ENCODE measurements at regions not wholly inside any gene's neighbourhood (a gene's known extent, or its start where the extent isn't known, plus 50 kb on each side); places are given as distances from the start of the nearest gene placed in this dataset.

DNA sequence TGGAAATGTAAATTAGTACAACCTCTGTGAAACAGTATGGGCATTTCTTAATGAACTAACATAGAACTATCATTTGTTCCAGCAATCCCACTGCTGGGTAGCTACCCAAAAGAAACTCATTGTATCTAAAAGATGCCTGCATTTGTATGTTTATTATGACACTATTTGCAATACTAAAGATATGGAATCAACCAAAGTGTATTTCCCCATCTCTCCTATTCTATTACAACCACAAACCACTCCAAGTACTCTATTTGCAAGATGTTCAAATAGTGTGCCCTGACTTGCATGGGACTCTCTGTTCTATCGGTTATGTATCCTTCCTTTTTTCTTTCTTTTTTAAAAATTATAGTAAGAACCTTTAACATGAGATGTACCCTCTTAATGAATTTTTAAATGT, 845.2 kb downstream of the CDH11 start:
- no peak for ATAC-seq
- Histone ChIP-seq H3K4me2 (ENCODE audit: control insufficient read depth, insufficient read depth) (no peak overlapping the region), H3K36me3 (ENCODE audit: control insufficient read depth in 2 of 2, insufficient read depth in 2 of 2, low read length in 1 of 2) (no peaks in the 10 kb centered on the region), H2AFZ (ENCODE audit: control insufficient read depth, low read depth, low read length) (no peak overlapping the region), H3K4me3 (no peak overlapping the region), H4K20me1 (ENCODE audit: control insufficient read depth, insufficient read depth) (no peaks in the 10 kb centered on the region), H3K4me1 (ENCODE audit: control insufficient read depth, insufficient read depth, low read length) (no peaks in the 10 kb centered on the region), H3K27me3 (replicated peaks in 1 of 2; ENCODE audit: control insufficient read depth in 2 of 2, insufficient read depth in 2 of 2, low read length in 1 of 2) (no peaks in the 10 kb centered on the region), H3K79me2 (ENCODE audit: control insufficient read depth, insufficient read depth, low read length) (no peaks in the 10 kb centered on the region), H3K9me3 (replicated peaks; ENCODE audit: control insufficient read depth, insufficient read depth, low read length) (no peaks in the 10 kb centered on the region), H3K9ac (ENCODE audit: control insufficient read depth, insufficient read depth, low read length) (no peak overlapping the region), H3K27ac (ENCODE audit: control insufficient read depth, insufficient read depth) (no peak overlapping the region)
- no peak for FAIRE-seq
- RAD21 ChIA-PET (ENCODE audit: unreplicated experiment), result no interaction called here
- intact Hi-C loops (cut with micrococcal nuclease; ENCODE audit: unreplicated experiment) (no loop called here), in situ Hi-C loops (cut with MboI) (no loop called here)
- no peak for DNase-seq (ENCODE audit: low read depth, low spot score)
- POLR2A ChIA-PET, result no interaction called here
- no peak for TF ChIP-seq MTA3 (IDR thresholded peaks at IDR 0.05; ENCODE audit: borderline replicate concordance, low read length)
- no peak for TF ChIP-seq NFXL1 (IDR thresholded peaks at IDR 0.05; ENCODE audit: borderline replicate concordance)
- TF ChIP-seq LARP7 (IDR thresholded peaks at IDR 0.05), result no peak
- TF ChIP-seq TCF12 (IDR thresholded peaks at IDR 0.05; ENCODE audit: low read depth, low read length), result no peak
- no peak for TF ChIP-seq TCF7 (IDR thresholded peaks at IDR 0.05; ENCODE audit: borderline replicate concordance)
- CTCF ChIA-PET, result no interaction called here
- SMC1A ChIA-PET (ENCODE audit: uncharacterized antibody, unreplicated experiment), result no interaction called here
- no TSS peak for BruUV-seq (replicated peaks)
- WGBS (ENCODE audit: insufficient coverage, insufficient replicate concordance, low lambda C conversion rate, missing lambda C conversion rate), result 79% methylated on average over 1 of the region's 1 CpG

DNA sequence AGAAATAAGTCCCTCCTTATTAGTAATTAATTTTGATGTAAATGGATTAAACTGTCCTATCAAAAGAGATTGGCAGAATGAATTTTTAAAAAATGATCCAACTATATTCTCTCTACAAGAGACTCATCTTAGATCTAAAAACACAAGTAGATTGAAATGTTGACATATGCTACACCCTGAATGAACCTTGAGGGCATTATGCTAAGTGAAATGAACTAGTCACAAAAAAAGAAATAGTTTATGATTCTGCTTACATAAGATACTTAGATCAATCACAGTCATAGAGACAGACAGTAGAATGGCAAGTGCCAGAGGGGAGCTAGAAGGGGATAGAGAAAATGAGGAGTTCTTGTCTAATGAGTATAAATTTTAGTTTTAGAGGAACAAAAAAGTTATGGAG, 849.8 kb downstream of the CDH11 start:
- BruUV-seq (replicated peaks), result no TSS peak
- ATAC-seq, result no peak
- DNase-seq (ENCODE audit: low read depth, low spot score), result no peak
- Histone ChIP-seq H3K9me3 (replicated peaks; ENCODE audit: control insufficient read depth, insufficient read depth, low read length) (no peaks in the 10 kb centered on the region), H4K20me1 (ENCODE audit: control insufficient read depth, insufficient read depth) (no peaks in the 10 kb centered on the region), H3K9ac (ENCODE audit: control insufficient read depth, insufficient read depth, low read length) (no peak overlapping the region), H3K36me3 (ENCODE audit: control insufficient read depth in 2 of 2, insufficient read depth in 2 of 2, low read length in 1 of 2) (no peaks in the 10 kb centered on the region), H3K4me3 (no peak overlapping the region), H3K4me1 (ENCODE audit: control insufficient read depth, insufficient read depth, low read length) (no peaks in the 10 kb centered on the region), H3K79me2 (ENCODE audit: control insufficient read depth, insufficient read depth, low read length) (no peaks in the 10 kb centered on the region), H3K27me3 (replicated peaks in 1 of 2; ENCODE audit: control insufficient read depth in 2 of 2, insufficient read depth in 2 of 2, low read length in 1 of 2) (no peaks in the 10 kb centered on the region), H2AFZ (ENCODE audit: control insufficient read depth, low read depth, low read length) (no peak overlapping the region), H3K4me2 (ENCODE audit: control insufficient read depth, insufficient read depth) (no peak overlapping the region), H3K27ac (ENCODE audit: control insufficient read depth, insufficient read depth) (no peak overlapping the region)
- FAIRE-seq, result no peak
- in situ Hi-C loops (cut with MboI) (no loop called here), intact Hi-C loops (cut with micrococcal nuclease; ENCODE audit: unreplicated experiment) (no loop called here)
- CTCF ChIA-PET, result interaction anchor here (1.2 kb wide), 1 partner anchor 53 kb away, joined by 3 read pairs; no protein-coding TSS in a partner anchor
- POLR2A ChIA-PET, result no interaction called here
- RAD21 ChIA-PET (ENCODE audit: unreplicated experiment), result no interaction called here
- SMC1A ChIA-PET (ENCODE audit: uncharacterized antibody, unreplicated experiment), result no interaction called here
- TF ChIP-seq CREB1 (IDR thresholded peaks at IDR 0.05; ENCODE audit: low read depth), result no peak
- TF ChIP-seq, protein P1, sequence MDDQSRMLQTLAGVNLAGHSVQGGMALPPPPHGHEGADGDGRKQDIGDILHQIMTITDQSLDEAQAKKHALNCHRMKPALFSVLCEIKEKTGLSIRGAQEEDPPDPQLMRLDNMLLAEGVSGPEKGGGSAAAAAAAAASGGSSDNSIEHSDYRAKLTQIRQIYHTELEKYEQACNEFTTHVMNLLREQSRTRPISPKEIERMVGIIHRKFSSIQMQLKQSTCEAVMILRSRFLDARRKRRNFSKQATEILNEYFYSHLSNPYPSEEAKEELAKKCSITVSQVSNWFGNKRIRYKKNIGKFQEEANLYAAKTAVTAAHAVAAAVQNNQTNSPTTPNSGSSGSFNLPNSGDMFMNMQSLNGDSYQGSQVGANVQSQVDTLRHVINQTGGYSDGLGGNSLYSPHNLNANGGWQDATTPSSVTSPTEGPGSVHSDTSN (IDR thresholded peaks at IDR 0.05; ENCODE audit: insufficient replicate concordance, low read depth, low read length), result no peak
- TF ChIP-seq HCFC1 (IDR thresholded peaks at IDR 0.05; ENCODE audit: low read length), result no peak
- TF ChIP-seq SPI1 (IDR thresholded peaks at IDR 0.05; ENCODE audit: borderline replicate concordance, insufficient read depth, low read depth, low read length), result no peak
- no peak for TF ChIP-seq SIX5 (IDR thresholded peaks at IDR 0.05; ENCODE audit: low read depth, low read length, severe bottlenecking)
- no peak for TF ChIP-seq EED (IDR thresholded peaks at IDR 0.05; ENCODE audit: low read depth)
- no peak for TF ChIP-seq ATF7 (IDR thresholded peaks at IDR 0.05; ENCODE audit: low read depth)
- no peak for TF ChIP-seq KAT2A (conservative IDR thresholded peaks at IDR 0.05; ENCODE audit: control insufficient read depth, low read depth, low read length)
- TF ChIP-seq GABPA (IDR thresholded peaks at IDR 0.05; ENCODE audit: low read depth), result no peak
- no peak for TF ChIP-seq ZNF24 (IDR thresholded peaks at IDR 0.05)
- TF ChIP-seq CBFB (IDR thresholded peaks at IDR 0.05; ENCODE audit: low read depth), result no peak
- no peak for TF ChIP-seq RELA (IDR thresholded peaks at IDR 0.05; ENCODE audit: borderline replicate concordance, partially characterized antibody)
- no peak for TF ChIP-seq ASH2L (IDR thresholded peaks at IDR 0.05; ENCODE audit: borderline replicate concordance, low read depth)
- TF ChIP-seq, protein P2, sequence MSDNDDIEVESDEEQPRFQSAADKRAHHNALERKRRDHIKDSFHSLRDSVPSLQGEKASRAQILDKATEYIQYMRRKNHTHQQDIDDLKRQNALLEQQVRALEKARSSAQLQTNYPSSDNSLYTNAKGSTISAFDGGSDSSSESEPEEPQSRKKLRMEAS (IDR thresholded peaks at IDR 0.05; ENCODE audit: low read depth, low read length), result no peak
- TF ChIP-seq JUNB (IDR thresholded peaks at IDR 0.05), result no peak
